ENCODE measurements at regions not wholly inside any gene's neighbourhood (a gene's known extent, or its start where the extent isn't known, plus 50 kb on each side); places are given as distances from the start of the nearest gene placed in this dataset.

DNA sequence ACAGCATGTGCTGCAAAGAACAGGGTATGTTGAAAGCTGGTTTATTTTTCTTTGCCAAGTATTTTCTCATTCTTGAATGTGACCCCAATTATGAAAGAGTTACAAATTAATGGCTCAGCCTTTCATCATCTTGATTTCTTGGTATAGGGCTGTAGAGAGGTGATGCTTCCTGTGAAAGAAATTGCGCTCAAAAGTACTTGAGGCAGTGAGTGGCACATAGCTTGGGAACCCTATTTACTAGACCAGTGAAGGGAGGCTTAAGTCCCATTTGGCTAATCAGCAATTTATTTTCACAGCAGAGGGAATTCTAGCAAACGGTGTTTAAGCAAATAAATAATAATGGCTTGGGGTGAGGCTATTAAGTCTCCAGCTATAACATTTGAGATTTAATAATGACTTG is 153.9 kb upstream of the MIS18BP1 start:
- Mint-ChIP-seq H3K27me3 (ENCODE audit: low read depth) (no peaks in the 10 kb centered on the region), H3K9me3 (peaks cover 18% of the 10 kb centered on the region), H3K4me3 (no peak overlapping the region), H3K4me1 (ENCODE audit: low read depth) (no peaks in the 10 kb centered on the region), H3K27ac (no peak overlapping the region), H3K36me3 (ENCODE audit: low read depth) (no peaks in the 10 kb centered on the region)

- H3K36me3 Mint-ChIP-seq (ENCODE audit: low read depth) = no peaks in the 10 kb centered on the region
- no peaks in the 10 kb centered on the region for H3K4me1 Mint-ChIP-seq (ENCODE audit: low read depth)
- H3K9me3 Mint-ChIP-seq = no peaks in the 10 kb centered on the region
- no peak overlapping the region for H3K4me3 Mint-ChIP-seq
- no peaks in the 10 kb centered on the region for H3K27me3 Mint-ChIP-seq (ENCODE audit: low read depth)
- no peak overlapping the region for H3K27ac Mint-ChIP-seq
Measured at GRCh38 chr14:45400950-45401640, 148.1 kb upstream of the MIS18BP1 start.

- H3K27me3 Mint-ChIP-seq (ENCODE audit: low read depth) = no peaks in the 10 kb centered on the region
- H3K9me3 Mint-ChIP-seq = no peaks in the 10 kb centered on the region
- no peaks in the 10 kb centered on the region for H3K4me1 Mint-ChIP-seq (ENCODE audit: low read depth)
- no peak overlapping the region for H3K27ac Mint-ChIP-seq
- no peaks in the 10 kb centered on the region for H3K36me3 Mint-ChIP-seq (ENCODE audit: low read depth)
- H3K4me3 Mint-ChIP-seq = no peak overlapping the region
Measured at GRCh38 chr14:45400509-45400908, 147.5 kb upstream of the MIS18BP1 start.

DNA sequence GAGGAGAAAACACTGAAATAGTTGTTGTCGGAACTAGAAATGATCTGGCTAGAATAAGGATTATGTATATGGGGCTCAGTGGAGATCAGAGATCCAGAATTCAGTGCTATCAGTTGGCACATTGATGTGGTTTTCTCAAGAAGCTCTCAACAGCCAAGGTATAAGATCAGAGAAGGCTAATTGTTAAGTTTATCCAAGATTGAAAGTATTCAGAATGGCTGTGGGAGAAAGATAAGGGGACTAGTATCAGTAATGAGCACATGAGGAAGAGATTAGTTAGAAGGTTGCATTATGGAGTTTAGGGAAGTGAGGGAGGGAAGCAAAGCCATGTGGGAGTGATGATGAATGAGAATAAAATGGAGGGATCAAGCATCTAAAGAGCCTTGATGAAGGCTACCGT is 128.1 kb upstream of the MIS18BP1 start:
- Mint-ChIP-seq H3K9me3 (no peaks in the 10 kb centered on the region), H3K36me3 (ENCODE audit: low read depth) (no peaks in the 10 kb centered on the region), H3K27me3 (ENCODE audit: low read depth) (no peaks in the 10 kb centered on the region), H3K27ac (no peak overlapping the region), H3K4me3 (no peak overlapping the region), H3K4me1 (ENCODE audit: low read depth) (no peaks in the 10 kb centered on the region)

- Mint-ChIP-seq H3K27ac (no peak overlapping the region), H3K4me3 (no peak overlapping the region), H3K27me3 (ENCODE audit: low read depth) (no peaks in the 10 kb centered on the region), H3K4me1 (ENCODE audit: low read depth) (no peaks in the 10 kb centered on the region), H3K9me3 (no peaks in the 10 kb centered on the region), H3K36me3 (ENCODE audit: low read depth) (no peaks in the 10 kb centered on the region)
Measured at GRCh38 chr14:45377166-45377565, 124.2 kb upstream of the MIS18BP1 start.

GRCh38 chr14:45373877-45374276 is 120.9 kb upstream of the MIS18BP1 start:
- Mint-ChIP-seq H3K4me1 (ENCODE audit: low read depth) (no peaks in the 10 kb centered on the region), H3K27ac (no peak overlapping the region), H3K9me3 (no peaks in the 10 kb centered on the region), H3K27me3 (ENCODE audit: low read depth) (no peaks in the 10 kb centered on the region), H3K36me3 (ENCODE audit: low read depth) (no peaks in the 10 kb centered on the region), H3K4me3 (no peak overlapping the region)

DNA sequence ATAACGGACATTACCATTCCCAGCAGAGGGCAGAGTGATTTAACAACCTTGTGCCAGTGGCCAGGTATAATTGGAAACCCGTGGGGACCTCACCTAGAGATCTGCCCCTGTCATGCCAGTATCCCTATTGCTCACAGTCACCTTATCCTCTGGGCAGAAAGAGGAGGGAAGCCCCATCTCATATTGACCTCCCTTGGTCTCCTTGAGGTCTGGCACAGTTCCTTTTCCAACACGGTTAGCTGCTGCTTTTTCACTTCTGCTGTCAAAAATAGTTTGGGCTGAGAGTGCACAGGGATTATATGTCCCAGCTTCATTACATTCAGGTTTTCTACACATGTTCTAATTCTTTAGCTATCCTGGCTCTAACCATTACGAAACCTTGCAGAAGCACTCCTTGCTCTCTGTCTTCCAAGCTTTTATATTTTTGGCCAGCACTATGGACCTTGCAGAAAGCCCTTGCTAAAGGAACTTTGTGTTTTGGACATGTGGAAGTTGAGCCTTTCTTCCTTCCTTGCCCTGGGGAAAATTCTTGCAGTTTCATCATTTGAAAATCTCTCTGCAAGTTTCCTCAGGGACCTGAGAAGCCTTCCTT is 111.7 kb upstream of the MIS18BP1 start:
- Mint-ChIP-seq H3K4me3 (no peak overlapping the region), H3K36me3 (ENCODE audit: low read depth) (no peaks in the 10 kb centered on the region), H3K27ac (no peak overlapping the region), H3K4me1 (ENCODE audit: low read depth) (no peaks in the 10 kb centered on the region), H3K27me3 (ENCODE audit: low read depth) (no peaks in the 10 kb centered on the region), H3K9me3 (no peaks in the 10 kb centered on the region)

GRCh38 chr14:45362505-45362904 is 109.5 kb upstream of the MIS18BP1 start:
- Mint-ChIP-seq H3K4me3 (no peak overlapping the region), H3K36me3 (ENCODE audit: low read depth) (no peaks in the 10 kb centered on the region), H3K4me1 (ENCODE audit: low read depth) (no peaks in the 10 kb centered on the region), H3K9me3 (no peaks in the 10 kb centered on the region), H3K27ac (no peak overlapping the region), H3K27me3 (ENCODE audit: low read depth) (no peaks in the 10 kb centered on the region)

- Mint-ChIP-seq H3K27me3 (ENCODE audit: low read depth) (no peaks in the 10 kb centered on the region), H3K36me3 (ENCODE audit: low read depth) (no peaks in the 10 kb centered on the region), H3K4me1 (ENCODE audit: low read depth) (no peaks in the 10 kb centered on the region), H3K27ac (no peak overlapping the region), H3K9me3 (no peaks in the 10 kb centered on the region), H3K4me3 (no peak overlapping the region)
Measured at GRCh38 chr14:45361727-45362126, 108.7 kb upstream of the MIS18BP1 start.

GRCh38 chr14:45359746-45360145 is 106.7 kb upstream of the MIS18BP1 start:
- no peaks in the 10 kb centered on the region for H3K27me3 Mint-ChIP-seq (ENCODE audit: low read depth)
- no peaks in the 10 kb centered on the region for H3K9me3 Mint-ChIP-seq
- H3K36me3 Mint-ChIP-seq (ENCODE audit: low read depth) = no peaks in the 10 kb centered on the region
- H3K4me3 Mint-ChIP-seq = no peak overlapping the region
- no peaks in the 10 kb centered on the region for H3K4me1 Mint-ChIP-seq (ENCODE audit: low read depth)
- H3K27ac Mint-ChIP-seq = no peak overlapping the region

GRCh38 chr14:45332360-45332988 is 79.5 kb upstream of the MIS18BP1 start:
- no peak overlapping the region for H3K4me3 Mint-ChIP-seq
- no peaks in the 10 kb centered on the region for H3K4me1 Mint-ChIP-seq (ENCODE audit: low read depth)
- H3K9me3 Mint-ChIP-seq = peaks cover 25% of the 10 kb centered on the region
- no peaks in the 10 kb centered on the region for H3K36me3 Mint-ChIP-seq (ENCODE audit: low read depth)
- no peaks in the 10 kb centered on the region for H3K27me3 Mint-ChIP-seq (ENCODE audit: low read depth)
- H3K27ac Mint-ChIP-seq = no peak overlapping the region

GRCh38 chr14:45308745-45309397 is 55.9 kb upstream of the MIS18BP1 start:
- Mint-ChIP-seq H3K27me3 (ENCODE audit: low read depth) (no peaks in the 10 kb centered on the region), H3K36me3 (ENCODE audit: low read depth) (no peaks in the 10 kb centered on the region), H3K27ac (no peak overlapping the region), H3K4me3 (no peak overlapping the region), H3K9me3 (no peaks in the 10 kb centered on the region), H3K4me1 (ENCODE audit: low read depth) (no peaks in the 10 kb centered on the region)

Data from T-helper 1 cell treated with Interleukin-12 subunit alpha and Interleukin-12 subunit beta and Interleukin-4 antibody, amounts not matched to agents 30 μg/mL and 1 μg/mL, for 36 hours (primary cell).